ENCODE measurements at regions not wholly inside any gene's neighbourhood (a gene's known extent, or its start where the extent isn't known, plus 50 kb on each side); places are given as distances from the start of the nearest gene placed in this dataset.

DNA sequence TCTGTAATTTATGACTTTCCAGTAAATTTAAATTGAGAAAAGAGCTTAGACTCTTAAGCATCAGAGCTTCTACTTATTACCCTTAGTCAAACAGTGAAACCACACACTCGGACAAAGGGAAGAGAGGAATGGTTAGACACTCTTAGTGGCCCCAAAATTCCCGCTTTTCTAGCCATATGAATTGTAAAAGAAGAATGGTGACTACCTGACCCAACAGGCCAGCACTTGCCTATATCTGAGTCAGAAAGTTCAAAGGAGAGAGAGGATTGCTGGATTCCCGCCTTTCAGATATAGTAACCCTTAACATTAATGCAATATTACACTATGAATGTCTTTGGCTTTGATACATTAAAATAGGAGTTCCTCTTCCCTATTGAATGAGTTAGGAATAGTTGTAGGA lies 317.3 kb downstream of the PCDH17 start:
- TF ChIP-seq, protein P1, sequence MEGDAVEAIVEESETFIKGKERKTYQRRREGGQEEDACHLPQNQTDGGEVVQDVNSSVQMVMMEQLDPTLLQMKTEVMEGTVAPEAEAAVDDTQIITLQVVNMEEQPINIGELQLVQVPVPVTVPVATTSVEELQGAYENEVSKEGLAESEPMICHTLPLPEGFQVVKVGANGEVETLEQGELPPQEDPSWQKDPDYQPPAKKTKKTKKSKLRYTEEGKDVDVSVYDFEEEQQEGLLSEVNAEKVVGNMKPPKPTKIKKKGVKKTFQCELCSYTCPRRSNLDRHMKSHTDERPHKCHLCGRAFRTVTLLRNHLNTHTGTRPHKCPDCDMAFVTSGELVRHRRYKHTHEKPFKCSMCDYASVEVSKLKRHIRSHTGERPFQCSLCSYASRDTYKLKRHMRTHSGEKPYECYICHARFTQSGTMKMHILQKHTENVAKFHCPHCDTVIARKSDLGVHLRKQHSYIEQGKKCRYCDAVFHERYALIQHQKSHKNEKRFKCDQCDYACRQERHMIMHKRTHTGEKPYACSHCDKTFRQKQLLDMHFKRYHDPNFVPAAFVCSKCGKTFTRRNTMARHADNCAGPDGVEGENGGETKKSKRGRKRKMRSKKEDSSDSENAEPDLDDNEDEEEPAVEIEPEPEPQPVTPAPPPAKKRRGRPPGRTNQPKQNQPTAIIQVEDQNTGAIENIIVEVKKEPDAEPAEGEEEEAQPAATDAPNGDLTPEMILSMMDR (IDR thresholded peaks at IDR 0.05; ENCODE audit: low read length), result no peak
- no peak for TF ChIP-seq EZH2 (optimal IDR thresholded peaks at IDR 0.05; ENCODE audit: low read depth, low read length)
